ENCODE measurements at regions not wholly inside any gene's neighbourhood (a gene's known extent, or its start where the extent isn't known, plus 50 kb on each side); places are given as distances from the start of the nearest gene placed in this dataset.
A peak's percentile ranks its signal among the peaks of the same experiment; 100 is the strongest.
"Not testable (repeated sequence)": the region's sequence is repeated elsewhere in the genome, so short reads cannot be mapped to it uniquely, and the experiment has no call there.

GRCh38 chr9:16058131-16058549 is 505.3 kb downstream of the CCDC171 start:
- peak; percentile 4 for DNase-seq

- DNase-seq = no peak
Measured at GRCh38 chr9:16060436-16061129, 507.7 kb downstream of the CCDC171 start.

GRCh38 chr9:16062542-16063240 is 509.8 kb downstream of the CCDC171 start:
- DNase-seq = peak; percentile 27

GRCh38 chr9:16063241-16063591 is 510.4 kb downstream of the CCDC171 start:
- no peak for DNase-seq

GRCh38 chr9:16064771-16065170 is 511.9 kb downstream of the CCDC171 start:
- no peak for DNase-seq

GRCh38 chr9:16066201-16066600 is 513.4 kb downstream of the CCDC171 start:
- not testable (repeated sequence) for DNase-seq

- DNase-seq = no peak
Measured at GRCh38 chr9:16068476-16068875, 515.6 kb downstream of the CCDC171 start.

GRCh38 chr9:16069249-16069648 is 516.4 kb downstream of the CCDC171 start:
- DNase-seq = no peak

GRCh38 chr9:16069671-16070454 is 517.0 kb downstream of the CCDC171 start:
- no peak for DNase-seq

- DNase-seq = no peak
Measured at GRCh38 chr9:16070455-16071145, 517.8 kb downstream of the CCDC171 start.

- no peak for DNase-seq
Measured at GRCh38 chr9:16071400-16071799, 518.6 kb downstream of the CCDC171 start.

GRCh38 chr9:16074963-16075362 is 522.1 kb downstream of the CCDC171 start:
- DNase-seq = no peak

- no peak for DNase-seq
Measured at GRCh38 chr9:16075696-16076095, 522.9 kb downstream of the CCDC171 start.

GRCh38 chr9:16076511-16076910 is 523.7 kb downstream of the CCDC171 start:
- no peak for DNase-seq

- no peak for DNase-seq
Measured at GRCh38 chr9:16082796-16083195, 530.0 kb downstream of the CCDC171 start.

- no peak for DNase-seq
Measured at GRCh38 chr9:16085167-16085726, 532.4 kb downstream of the CCDC171 start.

GRCh38 chr9:16090907-16091629 is 538.2 kb downstream of the CCDC171 start:
- no peak for DNase-seq

- no peak for DNase-seq
Measured at GRCh38 chr9:16092142-16093091, 539.6 kb downstream of the CCDC171 start.

GRCh38 chr9:16098306-16098705 is 545.5 kb downstream of the CCDC171 start:
- DNase-seq = no peak

GRCh38 chr9:16099732-16100536 is 547.1 kb downstream of the CCDC171 start:
- DNase-seq = no peak

Measured in stimulated activated CD4-positive, alpha-beta T cell treated with anti-CD3 and anti-CD28 coated beads, Interleukin-1b, Interleukin-23, amount 100 ng/mL, for 48 hours (primary cell).